Lung (tissue), 11 donors: ENCODE measurements at regions not wholly inside any gene's neighbourhood (a gene's known extent, or its start where the extent isn't known, plus 50 kb on each side); places are given as distances from the start of the nearest gene placed in this dataset.
"Not testable (repeated sequence)": the region's sequence is repeated elsewhere in the genome, so short reads cannot be mapped to it uniquely, and the experiment has no call there.

Source experiments
- ATAC-seq: fragments of 200-7000 bp; cut with Tn5 transposase; one replicate; pipeline ENCODE4 v1.9.1; 2020; ENCODE audit warnings: moderate number of reproducible peaks; ENCODE audit not compliant: insufficient read depth, low FRiP score
- DNase-seq, 3 donors: peaks; one replicate each; pipeline ENCODE4 v3.0.0-alpha.2; 2013 to 2017
- H3K27ac ChIP-seq, 2 donors: one replicate each; pipeline ENCODE4 v1.5.1; 2013; ENCODE audit warnings: mild to moderate bottlenecking in 2 of 2, moderate library complexity in 2 of 2, control low read depth in 1 of 2, inconsistent platforms in 1 of 2, low read depth in 1 of 2, low read length in 1 of 2
- H3K27me3 ChIP-seq, 3 donors: one replicate each; pipeline ENCODE4 v1.5.1; 2013; ENCODE audit warnings: low read length in 2 of 3; ENCODE audit not compliant: control insufficient read depth in 3 of 3, insufficient read depth in 3 of 3
- H3K36me3 ChIP-seq, 4 donors: one replicate each; pipeline ENCODE4 v1.5.1; 2013; ENCODE audit warnings: low read length in 4 of 4, mild to moderate bottlenecking in 1 of 4, moderate library complexity in 1 of 4; ENCODE audit not compliant: control insufficient read depth in 4 of 4, insufficient read depth in 4 of 4
- H3K4me1 ChIP-seq, 5 donors: one replicate each; pipeline ENCODE4 v1.5.1; 2013; ENCODE audit warnings: low read length in 5 of 5, mild to moderate bottlenecking in 2 of 5, moderate library complexity in 1 of 5; ENCODE audit not compliant: control insufficient read depth in 5 of 5, insufficient read depth in 5 of 5
- H3K4me3 ChIP-seq: one replicate; pipeline ENCODE4 v1.5.1; 2013; ENCODE audit warnings: mild to moderate bottlenecking, control low read depth, moderate library complexity
- H3K9ac ChIP-seq, 2 donors: one replicate each; pipeline ENCODE4 v1.5.1; 2013; ENCODE audit warnings: low read length in 2 of 2, control low read depth in 1 of 2; ENCODE audit not compliant: insufficient read depth in 1 of 2
- H3K9me3 ChIP-seq, 4 donors: one replicate each; pipeline ENCODE4 v1.5.1; 2013; ENCODE audit warnings: low read length in 3 of 4, mild to moderate bottlenecking in 1 of 4, moderate library complexity in 1 of 4; ENCODE audit not compliant: control insufficient read depth in 4 of 4, insufficient read depth in 3 of 4
- CTCF ChIP-seq: IDR thresholded peaks from 2 replicates; pipeline ENCODE4 v1.5.1; 2012; ENCODE audit warnings: mild to moderate bottlenecking; ENCODE audit errors: control extremely low read depth, extremely low read depth
- WGBS, 2 donors: extraction: QIAGEN DNeasy Blood & Tissue Kit; methylation state at CpG; one replicate each; pipeline ENCODE4 v1.1.7; 2013; 5-methylcytosine and 5-hydroxymethylcytosine counted together
- donor health status: control.
- donor health status: control.
- donor health status: Bipolar disorder and iron deficiency.
- donor health status: healthy.
- donor health status: DM: yes; HTN: yes; CAD: no.

GRCh38 chr7:98733036-98733435 is 116.0 kb downstream of the NPTX2 start:
- Histone ChIP-seq H3K9me3 (peaks cover 0 to 7% (median 0%) of the 10 kb centered on the region in 4 donors), H3K4me1 (no peaks in the 10 kb centered on the region), H3K27ac (no peak overlapping the region), H3K36me3 (no peaks in the 10 kb centered on the region), H3K9ac (no peak overlapping the region), H3K27me3 (no peaks in the 10 kb centered on the region), H3K4me3 (no peak overlapping the region)
- no peak for DNase-seq
- TF ChIP-seq CTCF: no peak
- ATAC-seq: no peak
- 62 to 65% methylated on average over 2 of the region's 2 CpGs for WGBS, 2 donors

DNA sequence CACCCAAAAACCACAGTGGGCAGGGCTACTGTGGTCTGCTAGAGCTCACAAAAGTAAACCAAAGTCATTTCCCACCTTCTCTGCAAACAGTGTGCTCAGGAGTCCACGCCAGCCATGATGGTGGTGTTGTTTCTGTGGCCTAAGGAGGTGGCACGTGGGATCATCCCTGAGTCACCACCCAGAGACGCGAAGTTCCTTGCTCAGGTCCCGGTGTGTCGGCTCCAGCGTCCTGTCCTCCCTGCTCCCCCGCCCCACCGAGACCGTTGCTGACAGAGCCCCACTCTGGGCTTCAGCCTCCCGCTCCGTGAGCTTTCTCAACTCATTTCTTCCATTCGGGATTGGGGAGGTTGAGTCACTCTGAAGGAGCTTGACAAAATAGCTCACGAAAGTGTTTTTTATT is 118.7 kb downstream of the NPTX2 start:
- TF ChIP-seq CTCF: no peak
- Histone ChIP-seq H3K27me3 (peaks cover 0 to 3% (median 0%) of the 10 kb centered on the region in 3 donors), H3K9ac (no peak overlapping the region), H3K27ac (no peak overlapping the region), H3K36me3 (no peaks in the 10 kb centered on the region), H3K4me1 (no peaks in the 10 kb centered on the region), H3K9me3 (peaks cover 0 to 7% (median 0%) of the 10 kb centered on the region in 4 donors), H3K4me3 (no peak overlapping the region)
- DNase-seq (no peak), ATAC-seq (no peak)
- WGBS, 2 donors: 83 to 92% methylated on average over 14 of the region's 14 CpGs

GRCh38 chr7:98736461-98736860 is 119.4 kb downstream of the NPTX2 start:
- H3K4me1 ChIP-seq, H3K9ac ChIP-seq, H3K4me3 ChIP-seq, DNase-seq, H3K27me3 ChIP-seq, H3K36me3 ChIP-seq, H3K27ac ChIP-seq, H3K9me3 ChIP-seq, ATAC-seq: not testable (repeated sequence)
- WGBS, 2 donors: 82 to 96% methylated on average over 9 of the region's 9 CpGs

DNA sequence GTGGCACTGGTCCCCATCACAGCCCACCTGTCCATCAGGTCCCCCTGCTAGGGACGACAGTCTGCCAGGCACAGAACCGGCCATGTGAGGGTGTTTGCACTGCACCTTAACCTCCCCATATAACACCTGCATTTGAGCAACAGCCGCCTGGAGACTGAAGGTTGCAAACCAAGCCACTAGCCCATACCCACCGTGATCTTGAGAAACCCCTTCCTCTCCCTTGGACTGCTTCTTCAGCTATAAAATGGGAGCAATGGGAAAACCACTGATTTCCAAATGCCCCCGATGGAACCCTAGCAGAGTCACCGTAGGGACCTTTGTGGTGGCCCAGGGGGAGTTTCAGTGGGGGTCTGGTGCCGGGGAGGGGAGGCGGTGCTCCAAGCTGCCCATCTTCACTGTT is 120.1 kb downstream of the NPTX2 start:
- TF ChIP-seq CTCF: no peak
- no peaks in the 10 kb centered on the region for H3K4me1 ChIP-seq
- no peak overlapping the region for H3K27ac ChIP-seq
- H3K36me3 ChIP-seq: no peaks in the 10 kb centered on the region
- 77 to 80% methylated on average over 8 of the region's 8 CpGs for WGBS, 2 donors
- H3K9me3 ChIP-seq: peaks cover 0 to 7% (median 0%) of the 10 kb centered on the region in 4 donors
- no peak for DNase-seq
- H3K4me3 ChIP-seq: no peak overlapping the region
- peaks cover 0 to 3% (median 0%) of the 10 kb centered on the region in 3 donors for H3K27me3 ChIP-seq
- no peak overlapping the region for H3K9ac ChIP-seq
- no peak for ATAC-seq
